ENCODE measurements at regions not wholly inside any gene's neighbourhood (a gene's known extent, or its start where the extent isn't known, plus 50 kb on each side); places are given as distances from the start of the nearest gene placed in this dataset.
A peak's percentile ranks its signal among the peaks of the same experiment; 100 is the strongest.
"Not testable (repeated sequence)": the region's sequence is repeated elsewhere in the genome, so short reads cannot be mapped to it uniquely, and the experiment has no call there.

DNA sequence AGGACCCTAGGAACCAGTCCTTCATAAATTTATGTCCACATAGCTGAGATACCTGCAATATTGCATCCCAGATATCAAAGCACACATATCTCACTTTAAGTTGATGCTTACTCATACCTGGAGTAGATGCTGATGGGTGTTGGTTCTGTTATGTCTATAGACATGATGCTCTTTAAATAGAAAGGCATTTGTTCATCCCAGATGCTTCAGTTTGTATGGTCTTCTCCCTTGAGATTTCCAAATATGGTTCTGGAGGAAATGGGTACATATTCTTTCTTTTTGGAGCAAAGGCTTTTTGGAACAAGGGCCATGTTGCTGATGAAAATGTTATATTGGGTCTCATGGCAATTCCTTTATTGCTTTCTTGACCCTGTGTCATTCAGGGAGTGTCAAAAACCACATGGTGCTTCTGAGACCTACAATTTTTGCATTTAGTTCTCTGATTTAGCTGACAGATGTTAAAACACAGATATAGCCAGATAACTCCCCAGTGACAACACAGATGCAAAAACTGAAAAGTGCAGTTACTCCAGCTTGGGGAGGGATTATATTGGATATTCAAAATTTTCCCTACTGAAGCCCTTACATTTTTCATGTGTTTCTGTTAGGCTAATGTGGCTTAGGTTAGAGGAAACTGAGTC is 211.4 kb downstream of the KCNRG start:
- DNase-seq (ENCODE audit: low read depth in 1 of 2, low spot score in 1 of 2) = no peak

GRCh38 chr13:50227361-50227760 is 212.1 kb downstream of the KCNRG start:
- DNase-seq (ENCODE audit: low read depth in 1 of 2, low spot score in 1 of 2) = no peak

- DNase-seq (ENCODE audit: low read depth in 1 of 2, low spot score in 1 of 2) = no peak
These were observed 213.3 kb downstream of the KCNRG start for GRCh38 chr13:50228527-50228926.

- DNase-seq (ENCODE audit: low read depth in 1 of 2, low spot score in 1 of 2) = no peak
These were observed 214.9 kb downstream of the KCNRG start for GRCh38 chr13:50229960-50230661.

GRCh38 chr13:50230662-50230978 is 215.4 kb downstream of the KCNRG start:
- DNase-seq (ENCODE audit: low read depth in 1 of 2, low spot score in 1 of 2) = no peak

- DNase-seq (ENCODE audit: low read depth in 1 of 2, low spot score in 1 of 2) = not testable (repeated sequence)
These were observed 218.3 kb downstream of the KCNRG start for GRCh38 chr13:50233574-50233973.

DNA sequence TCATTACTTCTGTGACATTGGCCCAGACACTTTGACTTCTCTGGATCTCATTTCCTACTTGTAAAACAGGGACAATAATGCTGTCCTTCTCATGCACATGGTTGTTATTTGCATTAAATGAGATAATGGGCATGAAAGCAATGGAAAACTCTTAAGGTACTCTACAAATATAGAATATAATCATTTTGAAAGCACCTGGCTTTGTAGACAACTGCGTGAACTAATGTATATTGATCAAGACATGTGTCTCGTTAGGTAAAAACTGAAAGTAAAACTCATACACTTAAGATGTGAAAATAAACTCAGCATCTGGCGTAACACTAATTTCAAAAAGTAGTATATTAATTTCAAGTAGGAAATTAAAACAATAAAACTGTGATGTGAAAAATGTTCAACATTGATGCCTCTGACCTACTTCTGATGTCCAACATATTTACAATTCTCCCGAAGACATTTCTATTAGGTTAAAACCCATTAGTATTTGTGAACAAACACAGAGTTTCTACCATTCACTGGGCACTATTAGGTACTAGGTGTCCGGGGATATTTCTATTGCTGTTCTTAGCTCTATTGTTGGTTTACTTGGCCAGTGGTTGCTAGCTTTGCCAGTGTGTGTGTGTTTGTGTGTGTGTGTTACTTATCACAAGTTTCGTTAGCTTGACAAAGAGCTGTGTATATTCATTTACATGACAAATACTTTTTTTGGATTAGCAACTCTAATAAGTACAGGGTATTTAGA is 220.5 kb downstream of the KCNRG start:
- DNase-seq (ENCODE audit: low read depth in 1 of 2, low spot score in 1 of 2) = no peak

DNA sequence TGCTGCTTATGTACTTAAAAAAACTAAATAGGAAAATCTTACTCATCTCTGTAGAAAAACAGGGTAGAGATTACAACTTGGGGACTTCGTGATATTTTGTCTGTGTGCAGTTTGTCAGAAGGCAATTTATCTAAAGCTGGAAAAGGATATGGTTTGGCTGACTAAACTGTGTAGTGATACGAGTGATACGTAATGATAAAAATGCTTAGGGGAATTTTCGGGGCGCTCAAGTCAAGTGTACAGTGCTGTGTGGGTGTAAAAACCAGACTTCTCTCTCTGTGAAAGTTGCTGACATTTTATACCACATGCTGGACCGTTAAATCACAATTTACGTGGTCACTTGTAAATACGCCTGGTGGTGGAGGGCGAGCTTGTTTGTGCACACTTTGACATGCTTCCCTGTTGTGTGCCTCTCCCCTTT is 221.7 kb downstream of the KCNRG start:
- no peak for DNase-seq (ENCODE audit: low read depth in 1 of 2, low spot score in 1 of 2)

DNA sequence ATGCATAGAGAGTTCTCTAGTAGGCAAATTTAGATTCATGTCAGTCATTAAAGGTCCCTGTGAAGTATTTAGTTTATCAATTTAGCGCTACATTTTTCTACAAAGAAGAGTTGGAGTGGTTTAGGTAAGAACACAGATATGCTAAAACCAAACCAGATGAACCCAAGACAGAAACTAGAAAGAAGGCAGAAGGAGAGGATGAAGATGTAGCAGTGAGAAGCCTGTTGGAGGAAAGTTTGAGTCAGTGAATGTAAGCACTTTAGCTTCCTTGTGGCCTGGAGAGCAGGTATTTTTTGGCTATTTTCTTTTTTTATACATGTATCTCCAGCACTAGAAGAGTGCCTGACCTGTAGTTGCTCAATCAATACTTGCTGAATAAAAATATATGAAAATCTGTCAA is 223.7 kb downstream of the KCNRG start:
- DNase-seq (ENCODE audit: low read depth in 1 of 2, low spot score in 1 of 2) = no peak

GRCh38 chr13:50241479-50241878 is 226.2 kb downstream of the KCNRG start:
- no peak for DNase-seq (ENCODE audit: low read depth in 1 of 2, low spot score in 1 of 2)

DNA sequence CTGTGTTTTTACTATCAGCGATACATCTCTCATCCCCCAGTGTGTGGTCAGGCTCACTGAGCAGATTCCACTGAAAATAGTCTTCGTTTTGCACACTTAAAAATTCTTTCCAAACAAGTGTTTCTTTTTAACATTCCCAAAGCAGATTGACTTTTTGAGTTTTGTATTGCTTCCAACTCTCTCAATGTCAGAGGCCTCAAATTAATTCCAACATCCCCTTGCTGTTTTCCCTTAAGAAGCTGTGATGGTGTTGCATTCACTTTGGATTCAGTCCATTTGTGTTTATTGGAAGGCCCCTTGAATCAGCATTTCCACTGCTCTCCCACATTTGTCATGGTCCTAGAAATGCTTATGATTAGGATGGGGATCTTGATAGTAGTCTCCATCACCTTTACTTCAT is 228.7 kb downstream of the KCNRG start:
- no peak for DNase-seq (ENCODE audit: low read depth in 1 of 2, low spot score in 1 of 2)

DNA sequence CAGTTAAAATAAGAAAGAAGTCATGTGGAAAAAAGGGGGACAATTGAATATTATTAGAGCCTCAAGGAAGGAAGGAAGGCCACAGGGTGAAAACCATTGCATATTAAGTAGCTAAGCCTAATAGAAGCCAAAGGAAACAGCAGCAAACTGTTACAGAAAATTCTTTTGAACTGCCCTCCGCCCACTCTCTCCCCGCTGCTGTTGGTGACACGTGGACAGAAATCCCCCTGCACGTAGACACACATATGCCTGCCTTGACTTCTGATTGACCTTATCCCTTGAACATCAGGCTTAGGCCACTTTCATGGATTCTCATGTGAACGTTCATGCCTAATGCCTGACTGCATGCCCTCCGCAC is 229.1 kb downstream of the KCNRG start:
- DNase-seq (ENCODE audit: low read depth in 1 of 2, low spot score in 1 of 2) = no peak

DNA sequence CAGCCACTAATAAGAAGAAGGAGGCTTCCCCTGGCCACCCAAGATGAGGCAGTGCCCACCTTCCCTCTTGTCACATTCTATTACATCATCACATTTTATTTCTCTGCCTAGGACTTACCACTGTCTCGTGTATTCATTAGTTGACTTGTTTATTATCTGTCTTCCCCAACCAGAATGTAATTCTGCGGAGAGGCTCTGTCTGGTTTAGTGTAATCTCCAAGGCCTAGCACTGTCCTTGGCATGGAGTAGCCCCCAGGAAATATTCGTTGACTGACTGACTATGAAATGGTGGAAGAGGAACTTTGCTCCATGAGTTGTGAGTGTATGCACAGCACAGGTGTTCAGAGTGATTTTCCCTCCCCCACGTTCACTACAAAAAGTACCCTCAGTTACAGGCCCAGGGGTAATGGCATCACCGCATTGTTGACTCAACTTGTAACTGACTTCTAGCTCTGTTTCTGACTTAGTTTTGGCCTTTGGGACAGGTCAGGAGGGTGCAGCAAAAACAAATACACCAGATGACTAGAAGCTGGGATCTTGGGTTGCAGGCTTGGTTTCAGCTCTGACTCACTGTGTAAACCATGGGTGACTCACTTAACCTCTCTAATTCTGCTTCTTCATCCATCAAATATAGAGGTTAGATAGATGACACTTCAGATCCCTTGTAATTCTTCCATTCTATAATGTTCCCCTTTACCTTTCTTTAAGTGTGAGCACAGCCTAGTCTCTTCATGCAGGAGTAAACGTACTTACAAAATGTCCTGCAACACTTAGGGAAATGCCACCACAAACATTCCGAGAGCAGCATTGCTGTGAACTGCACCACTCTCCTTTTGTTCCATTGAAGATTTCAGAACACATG is 229.7 kb downstream of the KCNRG start:
- DNase-seq (ENCODE audit: low read depth in 1 of 2, low spot score in 1 of 2) = peak in 1 of 2 donors; percentile 32

- DNase-seq (ENCODE audit: low read depth in 1 of 2, low spot score in 1 of 2) = no peak
These were observed 232.0 kb downstream of the KCNRG start for GRCh38 chr13:50247223-50247622.

DNA sequence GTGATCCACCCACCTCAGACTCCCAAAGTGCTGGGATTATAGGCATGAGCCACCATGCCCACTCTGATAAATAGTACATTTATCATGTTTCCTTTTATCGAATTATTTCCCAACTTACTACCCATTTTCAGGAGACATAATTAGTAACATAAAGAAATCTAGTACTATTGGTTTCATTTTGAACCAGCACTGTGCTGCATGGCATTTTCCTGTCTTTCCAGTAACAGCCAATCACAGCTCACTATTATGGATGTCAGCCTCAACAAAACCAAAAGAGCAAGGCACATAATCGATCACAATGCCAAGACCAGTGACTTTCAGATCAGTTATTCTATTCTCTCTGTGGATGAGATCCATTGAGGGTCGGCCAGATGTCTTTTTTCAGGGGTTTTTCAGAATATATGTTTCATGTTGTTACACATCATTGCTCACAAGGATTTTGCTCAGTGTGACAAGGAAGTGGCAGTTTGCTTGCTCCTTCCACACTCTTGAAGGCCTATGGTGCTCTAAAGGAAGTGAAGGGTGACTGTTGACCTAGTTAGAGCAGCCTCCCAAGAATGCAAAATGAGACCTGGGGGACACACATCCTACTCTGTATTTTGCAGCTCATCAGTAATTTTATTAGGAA is 233.4 kb downstream of the KCNRG start:
- DNase-seq (ENCODE audit: low read depth in 1 of 2, low spot score in 1 of 2) = no peak

DNA sequence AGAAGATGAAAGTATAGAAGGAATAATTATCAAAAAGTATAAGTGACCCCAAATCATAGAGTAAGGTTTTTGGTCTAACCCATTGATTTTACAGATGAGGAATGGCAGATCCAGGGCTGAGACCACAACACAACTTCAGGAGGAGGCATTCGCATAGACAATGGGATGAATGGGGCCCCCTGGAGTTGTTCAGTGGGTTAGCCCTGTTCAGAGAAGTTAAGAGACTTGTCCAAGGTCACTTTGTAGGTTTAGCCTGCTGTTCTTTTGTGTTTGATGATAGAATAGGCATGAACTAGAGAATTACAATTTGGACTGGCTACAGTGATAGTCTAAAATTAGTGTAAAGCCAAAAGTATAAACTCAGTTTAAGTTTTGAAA is 233.9 kb downstream of the KCNRG start:
- no peak for DNase-seq (ENCODE audit: low read depth in 1 of 2, low spot score in 1 of 2)

DNA sequence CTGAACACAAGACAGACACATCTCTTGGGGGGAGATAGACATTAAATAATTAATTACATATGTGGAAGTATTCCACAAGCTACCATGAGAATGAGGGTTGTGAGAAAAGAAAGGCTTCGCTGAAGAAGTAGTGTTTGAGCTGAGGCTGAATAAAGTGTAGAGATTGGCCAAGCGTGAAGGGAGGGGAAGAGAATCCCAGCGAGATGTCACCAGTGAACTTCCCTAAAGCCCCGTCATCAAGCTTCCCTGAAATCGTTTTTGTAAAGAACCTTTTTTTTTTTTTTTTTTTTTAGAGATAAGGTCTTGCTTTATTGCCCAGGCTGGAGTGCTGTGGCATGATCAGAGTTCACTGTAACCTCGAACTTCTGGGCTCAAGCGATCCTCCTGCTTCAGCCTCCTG is 235.2 kb downstream of the KCNRG start:
- DNase-seq (ENCODE audit: low read depth in 1 of 2, low spot score in 1 of 2) = no peak

DNA sequence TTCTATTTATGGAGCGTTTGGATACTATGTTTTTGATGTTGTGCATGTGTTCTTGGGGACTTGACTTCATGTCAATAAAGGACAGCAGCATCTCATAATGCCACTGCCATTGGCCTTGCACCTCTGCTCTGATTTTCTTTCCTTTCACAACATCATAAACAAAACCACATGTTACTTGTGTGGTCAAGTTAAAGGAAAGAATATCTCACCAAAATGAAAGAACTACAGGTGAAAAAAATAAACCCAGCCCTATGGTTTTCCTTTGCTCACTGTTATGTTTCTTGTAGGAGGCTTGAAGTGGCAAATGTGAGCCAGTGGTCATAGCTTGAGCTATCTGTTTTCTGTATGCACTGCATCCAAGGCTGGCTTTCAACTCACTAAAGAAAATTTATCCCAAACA is 240.4 kb downstream of the KCNRG start:
- DNase-seq (ENCODE audit: low read depth in 1 of 2, low spot score in 1 of 2) = no peak

DNA sequence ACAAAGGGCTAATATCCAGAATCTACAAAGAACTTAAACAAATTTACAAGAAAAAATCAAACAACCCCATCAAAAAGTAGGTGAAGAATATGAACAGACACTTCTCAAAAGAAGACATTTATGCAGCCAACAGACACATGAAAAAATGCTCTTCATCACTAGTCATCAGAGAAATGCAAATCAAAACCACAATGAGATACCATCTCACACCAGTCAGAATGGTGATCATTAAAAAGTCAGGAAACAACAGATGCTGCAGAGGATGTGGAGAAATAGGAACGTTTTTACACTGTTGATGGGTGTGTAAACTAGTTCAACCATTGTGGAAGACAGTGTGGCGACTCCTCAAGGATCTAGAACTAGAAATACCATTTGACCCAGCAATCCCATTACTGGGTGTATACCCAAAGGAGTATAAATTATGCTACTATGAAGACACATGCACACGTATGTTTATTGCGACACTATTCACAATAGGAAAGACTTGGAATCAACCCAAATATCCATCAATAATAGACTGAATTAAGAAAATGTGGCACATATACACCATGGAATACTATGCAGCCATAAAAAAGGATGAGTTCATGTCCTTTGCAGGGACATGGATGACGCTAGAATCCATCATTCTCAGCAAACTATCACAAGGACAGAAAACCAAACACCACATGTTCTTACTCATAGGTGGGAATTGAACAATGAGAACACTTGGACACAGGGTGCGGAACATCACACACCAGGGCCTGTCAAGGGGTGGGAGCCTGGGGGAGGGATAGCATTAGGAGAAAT is 241.5 kb downstream of the KCNRG start:
- DNase-seq (ENCODE audit: low read depth in 1 of 2, low spot score in 1 of 2) = not testable (repeated sequence)

- no peak for DNase-seq (ENCODE audit: low read depth in 1 of 2, low spot score in 1 of 2)
These were observed 242.4 kb downstream of the KCNRG start for GRCh38 chr13:50257646-50258045.
